ENCODE measurements at regions not wholly inside any gene's neighbourhood (a gene's known extent, or its start where the extent isn't known, plus 50 kb on each side); places are given as distances from the start of the nearest gene placed in this dataset.

GRCh38 chr7:109996411-109996810 lies 1094.5 kb upstream of the LRRN3 start:
- Histone ChIP-seq H3K4me2 (replicated peaks; ENCODE audit: extremely low read depth, low read length, poor library complexity, severe bottlenecking) (no peak overlapping the region), H3K27me3 (ENCODE audit: control insufficient read depth in 2 of 2, insufficient read depth in 2 of 2, low read length in 2 of 2) (no peaks in the 10 kb centered on the region), H3K9me3 (replicated peaks in 1 of 2; ENCODE audit: control insufficient read depth in 1 of 2, insufficient read depth in 1 of 2, low read length in 2 of 2) (peaks cover 12 to 15% of the 10 kb centered on the region in 2 donors), H3K4me3 (replicated peaks in 1 of 3; ENCODE audit: low read depth in 2 of 3, low read length in 3 of 3) (no peak overlapping the region), H3K36me3 (replicated peaks in 1 of 2; ENCODE audit: control insufficient read depth in 1 of 2, insufficient read depth in 2 of 2, low read length in 2 of 2) (no peaks in the 10 kb centered on the region), H2AFZ (ENCODE audit: insufficient read depth, low read depth, low read length, poor library complexity, severe bottlenecking) (no peak overlapping the region), H3K79me2 (ENCODE audit: insufficient read depth, low read length) (no peaks in the 10 kb centered on the region), H3K9ac (ENCODE audit: insufficient read depth, low read length, poor library complexity, severe bottlenecking) (no peak overlapping the region), H3K27ac (ENCODE audit: low read depth in 1 of 2, low read length in 2 of 2) (no peak overlapping the region), H4K20me1 (ENCODE audit: insufficient read depth, low read length) (no peaks in the 10 kb centered on the region), H3K4me1 (ENCODE audit: control insufficient read depth in 1 of 2, insufficient read depth in 2 of 2, low read length in 2 of 2) (no peaks in the 10 kb centered on the region)
- H3K27ac Mint-ChIP-seq = no peak overlapping the region
- H3K4me1 Mint-ChIP-seq = no peaks in the 10 kb centered on the region
- H3K36me3 Mint-ChIP-seq = no peaks in the 10 kb centered on the region
- DNase-seq = no peak
- H3K27me3 Mint-ChIP-seq (ENCODE audit: low read depth in 3 of 3) = no peaks in the 10 kb centered on the region
- no peak overlapping the region for H3K4me3 Mint-ChIP-seq
- intact Hi-C loops (cut with micrococcal nuclease) = no loop called here
- WGBS (ENCODE audit: insufficient coverage) = no CpG with 5 or more reads among the region's 1 CpG
- H3K9me3 Mint-ChIP-seq = peaks cover 0 to 6% (median 0%) of the 10 kb centered on the region in 7 donors
- TF ChIP-seq, protein P1, sequence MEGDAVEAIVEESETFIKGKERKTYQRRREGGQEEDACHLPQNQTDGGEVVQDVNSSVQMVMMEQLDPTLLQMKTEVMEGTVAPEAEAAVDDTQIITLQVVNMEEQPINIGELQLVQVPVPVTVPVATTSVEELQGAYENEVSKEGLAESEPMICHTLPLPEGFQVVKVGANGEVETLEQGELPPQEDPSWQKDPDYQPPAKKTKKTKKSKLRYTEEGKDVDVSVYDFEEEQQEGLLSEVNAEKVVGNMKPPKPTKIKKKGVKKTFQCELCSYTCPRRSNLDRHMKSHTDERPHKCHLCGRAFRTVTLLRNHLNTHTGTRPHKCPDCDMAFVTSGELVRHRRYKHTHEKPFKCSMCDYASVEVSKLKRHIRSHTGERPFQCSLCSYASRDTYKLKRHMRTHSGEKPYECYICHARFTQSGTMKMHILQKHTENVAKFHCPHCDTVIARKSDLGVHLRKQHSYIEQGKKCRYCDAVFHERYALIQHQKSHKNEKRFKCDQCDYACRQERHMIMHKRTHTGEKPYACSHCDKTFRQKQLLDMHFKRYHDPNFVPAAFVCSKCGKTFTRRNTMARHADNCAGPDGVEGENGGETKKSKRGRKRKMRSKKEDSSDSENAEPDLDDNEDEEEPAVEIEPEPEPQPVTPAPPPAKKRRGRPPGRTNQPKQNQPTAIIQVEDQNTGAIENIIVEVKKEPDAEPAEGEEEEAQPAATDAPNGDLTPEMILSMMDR (IDR thresholded peaks at IDR 0.05) = no peak

GRCh38 chr7:109996927-109997326 lies 1094.0 kb upstream of the LRRN3 start:
- Histone ChIP-seq H3K9me3 (replicated peaks in 1 of 2; ENCODE audit: control insufficient read depth in 1 of 2, insufficient read depth in 1 of 2, low read length in 2 of 2) (peaks cover 12 to 15% of the 10 kb centered on the region in 2 donors), H4K20me1 (ENCODE audit: insufficient read depth, low read length) (no peaks in the 10 kb centered on the region), H3K27me3 (ENCODE audit: control insufficient read depth in 2 of 2, insufficient read depth in 2 of 2, low read length in 2 of 2) (no peaks in the 10 kb centered on the region), H3K4me3 (replicated peaks in 1 of 3; ENCODE audit: low read depth in 2 of 3, low read length in 3 of 3) (no peak overlapping the region), H3K4me1 (ENCODE audit: control insufficient read depth in 1 of 2, insufficient read depth in 2 of 2, low read length in 2 of 2) (no peaks in the 10 kb centered on the region), H2AFZ (ENCODE audit: insufficient read depth, low read depth, low read length, poor library complexity, severe bottlenecking) (no peak overlapping the region), H3K79me2 (ENCODE audit: insufficient read depth, low read length) (no peaks in the 10 kb centered on the region), H3K36me3 (replicated peaks in 1 of 2; ENCODE audit: control insufficient read depth in 1 of 2, insufficient read depth in 2 of 2, low read length in 2 of 2) (no peaks in the 10 kb centered on the region), H3K4me2 (replicated peaks; ENCODE audit: extremely low read depth, low read length, poor library complexity, severe bottlenecking) (no peak overlapping the region), H3K9ac (ENCODE audit: insufficient read depth, low read length, poor library complexity, severe bottlenecking) (no peak overlapping the region), H3K27ac (ENCODE audit: low read depth in 1 of 2, low read length in 2 of 2) (no peak overlapping the region)
- no peak overlapping the region for H3K4me3 Mint-ChIP-seq
- no CpG with 5 or more reads among the region's 1 CpG for WGBS (ENCODE audit: insufficient coverage)
- H3K27me3 Mint-ChIP-seq (ENCODE audit: low read depth in 3 of 3) = no peaks in the 10 kb centered on the region
- no peak for DNase-seq
- H3K36me3 Mint-ChIP-seq = no peaks in the 10 kb centered on the region
- H3K9me3 Mint-ChIP-seq = peaks cover 0 to 6% (median 0%) of the 10 kb centered on the region in 7 donors
- TF ChIP-seq, protein P1 (IDR thresholded peaks at IDR 0.05) = no peak
- H3K4me1 Mint-ChIP-seq = no peaks in the 10 kb centered on the region
- H3K27ac Mint-ChIP-seq = no peak overlapping the region
- intact Hi-C loops (cut with micrococcal nuclease) = no loop called here
